ENCODE measurements at regions not wholly inside any gene's neighbourhood (a gene's known extent, or its start where the extent isn't known, plus 50 kb on each side); places are given as distances from the start of the nearest gene placed in this dataset.

GRCh38 chr6:164025180-164025579 lies 610.7 kb downstream of the QKI start:
- H3K27me3 ChIP-seq (ENCODE audit: control insufficient read depth, insufficient read depth, low read length), result no peaks in the 10 kb centered on the region
- H3K4me3 ChIP-seq (ENCODE audit: low read depth, low read length), result no peak overlapping the region
- no peak for DNase-seq (ENCODE audit: low read depth)
- no peaks in the 10 kb centered on the region for H3K36me3 ChIP-seq (ENCODE audit: control insufficient read depth, insufficient read depth, low read length)
- TF ChIP-seq, protein P1, sequence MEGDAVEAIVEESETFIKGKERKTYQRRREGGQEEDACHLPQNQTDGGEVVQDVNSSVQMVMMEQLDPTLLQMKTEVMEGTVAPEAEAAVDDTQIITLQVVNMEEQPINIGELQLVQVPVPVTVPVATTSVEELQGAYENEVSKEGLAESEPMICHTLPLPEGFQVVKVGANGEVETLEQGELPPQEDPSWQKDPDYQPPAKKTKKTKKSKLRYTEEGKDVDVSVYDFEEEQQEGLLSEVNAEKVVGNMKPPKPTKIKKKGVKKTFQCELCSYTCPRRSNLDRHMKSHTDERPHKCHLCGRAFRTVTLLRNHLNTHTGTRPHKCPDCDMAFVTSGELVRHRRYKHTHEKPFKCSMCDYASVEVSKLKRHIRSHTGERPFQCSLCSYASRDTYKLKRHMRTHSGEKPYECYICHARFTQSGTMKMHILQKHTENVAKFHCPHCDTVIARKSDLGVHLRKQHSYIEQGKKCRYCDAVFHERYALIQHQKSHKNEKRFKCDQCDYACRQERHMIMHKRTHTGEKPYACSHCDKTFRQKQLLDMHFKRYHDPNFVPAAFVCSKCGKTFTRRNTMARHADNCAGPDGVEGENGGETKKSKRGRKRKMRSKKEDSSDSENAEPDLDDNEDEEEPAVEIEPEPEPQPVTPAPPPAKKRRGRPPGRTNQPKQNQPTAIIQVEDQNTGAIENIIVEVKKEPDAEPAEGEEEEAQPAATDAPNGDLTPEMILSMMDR (IDR thresholded peaks at IDR 0.05; ENCODE audit: insufficient read depth, low read length, poor library complexity, severe bottlenecking), result no peak

GRCh38 chr6:164023535-164023934 lies 609.0 kb downstream of the QKI start:
- TF ChIP-seq, protein P1 (IDR thresholded peaks at IDR 0.05; ENCODE audit: insufficient read depth, low read length, poor library complexity, severe bottlenecking), result no peak
- DNase-seq (ENCODE audit: low read depth), result no peak
- no peaks in the 10 kb centered on the region for H3K36me3 ChIP-seq (ENCODE audit: control insufficient read depth, insufficient read depth, low read length)
- H3K27me3 ChIP-seq (ENCODE audit: control insufficient read depth, insufficient read depth, low read length), result no peaks in the 10 kb centered on the region
- no peak overlapping the region for H3K4me3 ChIP-seq (ENCODE audit: low read depth, low read length)

DNA sequence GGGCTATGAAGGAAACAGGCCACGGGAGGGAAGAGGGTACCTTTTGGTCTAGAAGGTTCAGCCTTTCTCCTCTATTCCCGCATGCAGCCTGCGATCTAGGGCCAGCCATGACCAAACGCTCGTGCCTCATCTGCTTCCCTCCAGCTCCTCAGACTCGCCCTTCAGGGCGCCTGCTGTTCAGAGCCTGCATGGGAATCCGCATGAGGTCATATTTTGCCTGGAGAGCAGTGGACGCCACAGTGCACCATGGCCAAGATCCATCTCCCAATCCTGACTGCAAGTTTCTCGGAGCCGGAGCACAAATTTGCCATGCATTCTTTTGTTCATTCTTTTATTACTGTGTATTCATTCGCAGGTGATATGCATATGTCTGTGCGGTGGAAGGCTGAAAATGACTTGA lies 608.1 kb downstream of the QKI start:
- H3K36me3 ChIP-seq (ENCODE audit: control insufficient read depth, insufficient read depth, low read length), result no peaks in the 10 kb centered on the region
- DNase-seq (ENCODE audit: low read depth), result no peak
- TF ChIP-seq, protein P1 (IDR thresholded peaks at IDR 0.05; ENCODE audit: insufficient read depth, low read length, poor library complexity, severe bottlenecking), result no peak
- no peak overlapping the region for H3K4me3 ChIP-seq (ENCODE audit: low read depth, low read length)
- no peaks in the 10 kb centered on the region for H3K27me3 ChIP-seq (ENCODE audit: control insufficient read depth, insufficient read depth, low read length)

DNA sequence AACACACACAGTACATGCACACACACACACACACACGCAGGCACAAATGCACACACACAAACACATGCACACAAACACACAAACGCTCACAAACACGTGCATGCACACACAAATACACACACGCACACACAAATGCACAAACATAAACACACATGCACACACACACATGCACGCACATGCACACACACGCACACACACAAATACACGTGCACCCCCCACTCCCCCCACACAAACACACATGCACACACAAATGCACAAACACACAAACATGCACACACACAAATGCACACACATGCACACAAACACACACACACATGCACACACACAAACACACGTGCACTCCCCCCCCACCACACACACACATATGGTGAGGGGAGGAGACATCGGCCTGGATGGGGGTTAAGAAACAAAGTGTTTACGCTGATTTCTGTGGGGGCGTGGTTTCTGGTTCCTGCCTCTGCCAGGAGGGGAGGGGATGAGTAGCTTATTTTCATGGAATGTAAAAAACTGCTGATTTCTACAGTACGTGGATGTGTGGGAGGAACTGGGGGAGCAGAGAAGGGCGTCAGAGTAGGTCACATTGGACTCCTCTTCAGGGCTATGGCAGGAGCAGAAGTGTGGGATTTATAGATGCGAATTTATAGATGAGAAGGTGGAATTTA lies 607.2 kb downstream of the QKI start:
- TF ChIP-seq, protein P1 (IDR thresholded peaks at IDR 0.05; ENCODE audit: insufficient read depth, low read length, poor library complexity, severe bottlenecking), result no peak
- no peaks in the 10 kb centered on the region for H3K36me3 ChIP-seq (ENCODE audit: control insufficient read depth, insufficient read depth, low read length)
- H3K4me3 ChIP-seq (ENCODE audit: low read depth, low read length), result no peak overlapping the region
- H3K27me3 ChIP-seq (ENCODE audit: control insufficient read depth, insufficient read depth, low read length), result no peaks in the 10 kb centered on the region
- no peak for DNase-seq (ENCODE audit: low read depth)

GRCh38 chr6:164020142-164020541 lies 605.6 kb downstream of the QKI start:
- H3K36me3 ChIP-seq (ENCODE audit: control insufficient read depth, insufficient read depth, low read length), result no peaks in the 10 kb centered on the region
- DNase-seq (ENCODE audit: low read depth), result no peak
- H3K4me3 ChIP-seq (ENCODE audit: low read depth, low read length), result no peak overlapping the region
- TF ChIP-seq, protein P1 (IDR thresholded peaks at IDR 0.05; ENCODE audit: insufficient read depth, low read length, poor library complexity, severe bottlenecking), result no peak
- H3K27me3 ChIP-seq (ENCODE audit: control insufficient read depth, insufficient read depth, low read length), result no peaks in the 10 kb centered on the region

DNA sequence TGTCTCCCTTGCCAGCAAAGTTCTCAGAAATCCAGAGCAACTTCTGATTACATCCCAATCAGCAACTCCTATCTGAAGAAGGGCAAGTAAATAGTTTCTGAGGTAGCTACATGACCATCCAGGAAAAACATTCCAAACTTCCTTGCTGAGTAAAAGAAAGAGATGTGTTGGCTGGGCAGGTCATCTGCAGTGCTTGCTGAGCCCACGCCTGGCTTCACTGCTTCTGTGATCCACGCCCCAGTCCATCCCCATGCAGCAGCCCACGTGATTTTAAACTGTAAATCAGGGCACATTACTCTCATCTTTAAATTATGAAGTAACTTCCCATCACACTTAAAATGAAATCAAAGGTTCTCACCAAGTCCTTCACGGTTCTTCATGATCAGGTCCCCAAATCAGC lies 603.6 kb downstream of the QKI start:
- TF ChIP-seq, protein P1 (IDR thresholded peaks at IDR 0.05; ENCODE audit: insufficient read depth, low read length, poor library complexity, severe bottlenecking), result no peak
- no peak for DNase-seq (ENCODE audit: low read depth)
- H3K4me3 ChIP-seq (ENCODE audit: low read depth, low read length), result no peak overlapping the region
- no peaks in the 10 kb centered on the region for H3K27me3 ChIP-seq (ENCODE audit: control insufficient read depth, insufficient read depth, low read length)
- H3K36me3 ChIP-seq (ENCODE audit: control insufficient read depth, insufficient read depth, low read length), result no peaks in the 10 kb centered on the region
